NOMO-1 treated with DMSO at 0.1 percent for 48 hours (cell line): ENCODE measurements at regions not wholly inside any gene's neighbourhood (a gene's known extent, or its start where the extent isn't known, plus 50 kb on each side); places are given as distances from the start of the nearest gene placed in this dataset.
"Not testable (repeated sequence)": the region's sequence is repeated elsewhere in the genome, so short reads cannot be mapped to it uniquely, and the experiment has no call there.

Source experiments
- DNase-seq: peaks from one replicate; lab custom pipeline; 2025; ENCODE audit not compliant: unreplicated experiment; lab: John Stamatoyannopoulos, UW

DNA sequence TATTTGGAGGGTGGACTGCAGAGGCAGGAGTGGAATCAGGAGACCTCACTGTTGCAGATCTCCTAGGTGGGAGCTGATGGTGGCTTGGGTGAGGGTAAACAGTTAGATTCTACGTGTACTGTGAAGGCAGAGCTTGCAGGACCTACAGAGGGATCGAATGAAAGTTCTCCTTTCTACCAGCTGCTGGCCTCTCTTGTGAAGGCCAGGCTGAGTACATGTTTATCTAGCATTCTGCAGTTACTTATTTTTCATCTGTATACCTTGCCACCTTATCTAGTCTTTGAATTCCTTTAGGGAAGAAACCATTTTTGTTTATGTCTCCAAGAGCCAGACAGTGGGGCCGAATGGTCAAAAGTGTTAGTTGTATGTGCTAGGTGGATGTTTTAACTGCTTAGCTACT is 57.6 kb downstream of the PTTG1 start:
- no peak for DNase-seq

DNA sequence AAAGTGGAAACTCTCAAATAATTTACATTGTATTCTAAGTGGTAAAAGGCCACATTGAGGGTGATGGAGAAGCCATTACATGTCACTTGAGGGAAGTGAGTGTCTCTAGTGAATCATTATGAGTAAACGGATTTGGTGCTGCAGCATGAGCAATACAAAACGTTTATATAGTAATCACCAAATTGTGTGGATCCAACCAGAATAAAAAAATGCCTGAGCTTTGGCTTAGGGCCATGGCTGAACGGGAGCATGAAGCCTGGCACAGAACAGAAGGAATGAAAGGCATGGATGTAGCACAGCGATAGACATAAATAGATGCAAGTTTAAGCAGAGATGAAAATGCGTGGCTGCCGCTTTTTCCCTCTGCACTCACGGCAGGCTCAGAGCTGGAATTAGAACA is 58.3 kb downstream of the PTTG1 start:
- DNase-seq, result no peak

DNA sequence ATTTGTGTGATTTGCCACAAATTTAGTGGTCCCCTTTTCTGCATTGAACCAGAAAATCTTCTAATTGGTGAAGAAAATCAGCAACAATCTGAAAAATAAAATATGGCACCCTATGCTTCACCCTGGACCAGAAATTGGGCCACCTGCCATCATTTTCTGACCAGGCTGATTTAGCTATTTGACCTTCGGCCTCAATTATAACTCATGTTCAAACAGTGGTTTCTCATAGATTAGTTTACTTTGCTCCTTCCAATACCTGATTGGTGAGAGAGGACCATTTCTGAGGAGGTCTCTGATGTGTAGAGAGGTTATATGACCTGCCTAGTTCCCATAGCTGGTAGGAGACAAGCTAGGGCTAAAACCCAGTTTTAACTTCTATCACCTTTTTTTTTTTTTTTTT is 59.0 kb downstream of the PTTG1 start:
- DNase-seq, result no peak

DNA sequence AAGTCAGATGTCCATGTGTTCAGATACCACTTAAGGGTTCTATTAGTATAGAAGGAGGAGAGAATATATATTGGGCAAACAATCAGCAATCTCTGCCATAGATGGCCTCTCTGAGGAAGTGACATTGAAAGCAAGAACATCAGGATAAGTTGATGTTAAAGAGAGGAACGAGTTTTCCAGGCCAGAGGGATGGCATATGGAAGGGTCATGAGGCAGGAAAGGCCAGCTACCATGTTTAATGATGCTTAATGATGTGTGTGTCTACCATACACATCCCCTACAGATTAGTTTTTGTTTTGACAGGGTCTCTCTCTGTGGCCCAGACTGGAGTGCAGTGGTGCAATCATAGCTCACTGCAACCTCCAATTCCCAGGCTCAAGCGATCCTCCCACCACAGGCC is 63.0 kb downstream of the PTTG1 start:
- no peak for DNase-seq

DNA sequence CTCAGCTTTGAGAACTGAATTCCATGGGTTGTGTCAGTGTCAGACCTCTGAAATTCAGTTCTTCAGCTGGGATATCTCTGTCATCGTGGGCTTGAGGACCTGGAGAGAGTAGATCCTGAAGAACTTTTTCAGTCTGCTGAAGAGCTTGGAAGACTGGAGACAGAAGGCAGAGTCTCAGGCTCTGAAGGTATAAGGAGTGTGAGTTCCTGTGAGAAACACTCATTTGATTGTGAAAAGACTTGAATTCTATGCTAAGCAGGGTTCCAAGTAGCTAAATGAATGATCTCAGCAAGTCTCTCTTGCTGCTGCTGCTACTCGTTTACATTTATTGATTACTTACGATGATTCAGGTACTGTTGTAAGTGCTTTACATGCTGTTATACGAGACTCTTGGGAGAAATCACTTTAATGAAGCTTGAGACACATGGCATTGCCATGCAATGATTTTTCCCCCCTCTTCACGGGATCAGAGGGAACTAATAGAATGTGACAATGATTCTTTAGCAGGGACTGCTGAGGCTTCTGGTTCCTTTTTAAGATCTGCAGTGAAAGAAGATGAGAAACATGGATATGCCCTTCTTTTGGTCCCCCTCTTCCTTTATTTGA is 63.8 kb downstream of the PTTG1 start:
- DNase-seq, result no peak

DNA sequence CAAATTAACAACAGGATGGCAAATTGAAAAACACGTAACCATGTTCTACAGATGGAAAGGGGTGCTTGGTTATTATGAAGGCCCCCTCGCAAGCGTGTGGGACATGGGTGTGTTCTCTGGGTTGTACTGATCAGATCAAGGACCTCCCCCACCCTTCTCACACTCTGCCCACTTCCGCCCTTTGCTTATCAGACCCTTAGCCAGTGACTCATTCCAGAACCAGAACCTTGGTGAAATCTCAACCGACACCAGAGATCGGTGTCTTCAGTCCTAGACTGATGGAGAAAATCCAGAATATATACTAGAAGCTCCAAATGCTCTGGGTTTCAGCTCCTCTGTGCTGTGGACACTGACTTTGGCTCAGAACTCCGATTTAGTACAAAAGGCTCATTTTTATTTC is 64.9 kb downstream of the PTTG1 start:
- DNase-seq, result no peak

DNA sequence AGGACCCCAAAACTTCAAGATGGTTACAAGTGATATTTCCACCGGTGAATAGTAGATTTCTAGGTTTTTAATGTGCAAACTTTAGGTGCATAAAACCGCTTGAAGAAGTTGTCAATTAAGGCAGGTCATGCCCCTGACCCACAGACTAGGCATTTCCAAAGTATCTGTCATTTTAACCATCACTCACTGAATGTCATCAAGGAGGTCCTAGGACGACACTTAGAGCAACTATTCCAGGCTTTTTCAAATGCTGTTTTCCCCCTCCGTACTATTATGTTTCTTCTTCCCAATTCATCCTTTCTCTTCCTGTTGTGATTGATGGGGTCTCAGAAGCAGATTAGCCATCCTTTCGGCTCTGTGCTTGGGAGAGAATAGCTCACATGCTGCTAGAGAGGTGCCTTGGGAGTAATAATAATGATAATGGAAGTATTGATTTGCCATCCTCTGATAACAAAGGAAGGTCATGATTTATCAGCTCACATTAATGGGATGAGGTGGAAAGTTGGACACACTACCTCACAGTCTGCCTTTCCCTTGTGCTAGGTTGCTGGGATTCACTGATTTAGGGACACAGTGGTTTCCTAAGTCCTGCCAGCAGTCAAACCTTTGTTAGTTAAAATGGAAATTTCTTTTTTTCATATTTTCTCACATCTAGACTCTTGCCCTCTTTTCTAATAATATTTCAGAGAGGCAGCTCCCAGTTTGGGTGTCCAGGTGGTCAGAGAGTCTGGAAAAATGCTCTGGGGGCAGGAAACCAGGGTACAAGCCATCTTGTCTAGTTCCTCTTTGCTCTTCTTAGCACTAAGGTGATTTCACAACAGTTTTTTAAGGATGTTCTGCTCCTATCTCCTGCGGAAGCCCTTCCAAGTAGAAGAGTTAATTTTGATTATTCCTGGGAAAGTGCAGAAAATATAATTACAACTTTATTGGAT is 67.0 kb downstream of the PTTG1 start:
- DNase-seq, result peak; percentile 12

DNA sequence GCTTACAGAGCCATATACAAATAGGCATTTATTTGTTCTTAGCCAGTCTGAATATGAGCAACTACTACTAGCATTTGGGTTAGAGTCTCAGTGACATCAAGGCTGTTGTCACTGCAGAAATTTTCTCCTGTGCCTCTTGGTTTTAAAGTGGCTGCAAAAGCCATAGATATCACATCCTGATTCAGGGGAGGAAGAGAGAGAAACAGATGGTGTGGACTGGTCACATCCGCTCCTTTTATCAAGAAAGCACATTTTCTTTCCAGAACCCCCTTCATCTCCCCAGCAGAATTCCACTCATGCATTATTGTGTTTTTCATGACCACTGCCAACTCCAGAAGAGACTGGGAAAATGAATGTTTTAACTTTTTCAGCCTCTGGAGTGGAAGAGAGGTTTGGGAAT is 69.8 kb downstream of the PTTG1 start:
- no peak for DNase-seq

DNA sequence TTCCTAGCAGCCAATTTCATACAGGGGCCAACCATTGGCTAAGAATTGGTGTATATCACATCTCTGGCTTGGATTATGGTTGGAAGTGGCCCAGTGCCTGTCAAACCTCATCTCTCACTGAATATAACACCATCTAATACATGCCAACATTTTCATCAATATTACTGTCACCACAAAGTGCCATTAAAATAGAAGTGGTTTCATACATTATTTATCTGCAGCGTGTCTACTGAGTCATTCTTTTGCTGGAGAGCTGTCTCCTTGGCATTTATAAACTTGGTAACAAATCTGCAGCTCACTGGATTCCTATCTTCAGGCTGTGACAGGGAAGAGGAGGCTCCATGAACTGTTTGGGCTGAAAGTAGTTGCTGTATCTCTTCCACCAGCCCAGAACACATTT is 70.9 kb downstream of the PTTG1 start:
- DNase-seq, result no peak

DNA sequence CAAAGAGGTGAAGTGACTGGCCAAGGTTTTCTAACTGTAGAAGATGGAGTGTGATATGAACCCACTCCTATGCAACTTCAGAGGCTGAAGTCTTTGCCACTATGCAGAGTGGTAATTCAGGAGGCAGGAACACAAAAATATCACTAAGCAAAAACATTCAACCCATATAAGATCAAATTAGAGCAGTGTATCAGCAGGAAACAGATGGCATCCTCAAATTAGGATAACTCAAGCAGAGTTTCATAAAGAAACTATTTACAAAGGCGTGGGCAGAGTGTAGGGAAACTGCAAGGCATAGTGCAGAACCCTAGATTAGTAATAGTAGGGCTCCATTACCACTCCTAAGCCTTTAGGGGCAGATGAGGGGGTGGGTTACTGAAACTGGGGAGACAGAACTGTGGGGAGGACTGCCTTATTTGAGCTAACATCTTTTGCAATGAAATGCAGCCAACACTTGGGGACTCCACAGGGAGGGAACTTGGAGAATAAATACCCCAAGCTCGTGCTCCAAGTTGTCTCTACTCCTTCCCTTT is 72.2 kb downstream of the PTTG1 start:
- no peak for DNase-seq

DNA sequence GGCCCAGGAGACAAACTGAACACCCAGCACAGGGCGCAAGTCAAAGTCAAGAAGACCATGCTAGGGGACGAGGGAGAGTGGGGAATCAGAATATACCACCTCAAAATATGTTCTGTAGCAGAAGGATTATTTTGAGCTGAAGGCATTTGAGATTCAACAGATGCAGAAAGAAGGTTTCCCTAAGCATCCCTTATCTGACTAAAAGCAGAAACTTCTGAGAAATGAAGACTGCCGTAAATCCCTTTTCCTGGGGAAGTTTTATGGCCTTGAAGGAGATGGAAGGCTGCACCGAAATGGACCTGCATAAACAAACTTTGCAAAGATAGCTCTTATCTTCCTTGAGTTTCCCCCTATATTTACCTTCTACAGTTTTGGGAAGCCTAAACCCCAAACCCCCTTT is 72.8 kb downstream of the PTTG1 start:
- no peak for DNase-seq

DNA sequence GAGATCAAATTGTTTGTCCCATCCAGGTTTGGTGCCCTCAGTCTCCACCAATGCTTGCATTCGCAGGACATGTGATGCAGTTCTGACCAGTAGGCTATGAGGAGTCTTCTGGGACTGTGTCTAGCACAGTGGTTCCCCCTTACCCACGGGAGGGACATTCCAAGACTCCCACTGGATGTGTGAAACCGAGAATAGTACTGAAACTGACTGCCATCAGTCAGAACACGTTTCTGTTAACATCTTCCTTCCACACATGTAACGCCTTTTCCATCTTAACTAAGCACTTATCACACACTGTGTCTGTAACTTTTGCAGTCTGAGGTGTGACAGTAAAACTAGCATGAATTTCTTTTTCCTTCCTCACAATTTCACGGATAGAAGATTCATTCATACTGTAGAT is 74.7 kb downstream of the PTTG1 start:
- DNase-seq, result no peak

DNA sequence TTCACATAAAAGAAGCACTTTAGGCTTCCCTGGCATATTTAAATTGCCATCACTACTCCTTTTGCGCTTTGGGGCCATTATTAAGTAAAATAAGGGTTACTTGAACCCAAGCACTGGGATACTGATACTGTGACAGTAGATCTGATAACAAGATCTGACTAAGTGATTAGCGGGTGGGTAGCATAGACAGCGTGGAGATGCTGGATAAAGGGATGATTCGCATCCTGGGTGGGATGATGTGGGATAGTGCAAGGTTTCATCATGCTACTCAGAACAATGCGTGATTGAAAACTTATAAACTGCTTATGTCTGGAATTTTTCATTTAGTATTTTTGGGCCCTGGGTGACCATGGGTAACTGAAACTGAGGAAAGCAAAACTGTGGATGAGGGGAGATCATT is 75.1 kb downstream of the PTTG1 start:
- DNase-seq, result no peak

DNA sequence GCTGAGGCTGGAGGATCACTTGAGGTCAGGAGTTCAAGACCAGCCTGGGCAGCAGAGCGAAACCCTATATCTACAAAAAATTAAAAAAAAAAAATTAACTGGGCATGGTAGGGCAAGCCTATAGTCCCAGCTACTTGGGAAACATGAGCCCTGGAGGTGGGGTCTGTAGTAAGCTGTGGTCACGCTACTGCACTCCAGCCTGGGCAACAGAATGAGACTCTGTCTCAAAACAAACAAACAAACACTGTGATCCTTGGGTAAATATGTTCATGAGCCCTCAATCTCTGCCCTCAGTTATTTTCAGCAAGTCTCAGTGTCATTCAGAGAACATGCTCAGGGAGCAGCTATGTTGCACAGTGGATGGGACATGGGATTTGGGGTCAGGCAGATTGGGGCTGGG is 76.2 kb downstream of the PTTG1 start:
- no peak for DNase-seq

DNA sequence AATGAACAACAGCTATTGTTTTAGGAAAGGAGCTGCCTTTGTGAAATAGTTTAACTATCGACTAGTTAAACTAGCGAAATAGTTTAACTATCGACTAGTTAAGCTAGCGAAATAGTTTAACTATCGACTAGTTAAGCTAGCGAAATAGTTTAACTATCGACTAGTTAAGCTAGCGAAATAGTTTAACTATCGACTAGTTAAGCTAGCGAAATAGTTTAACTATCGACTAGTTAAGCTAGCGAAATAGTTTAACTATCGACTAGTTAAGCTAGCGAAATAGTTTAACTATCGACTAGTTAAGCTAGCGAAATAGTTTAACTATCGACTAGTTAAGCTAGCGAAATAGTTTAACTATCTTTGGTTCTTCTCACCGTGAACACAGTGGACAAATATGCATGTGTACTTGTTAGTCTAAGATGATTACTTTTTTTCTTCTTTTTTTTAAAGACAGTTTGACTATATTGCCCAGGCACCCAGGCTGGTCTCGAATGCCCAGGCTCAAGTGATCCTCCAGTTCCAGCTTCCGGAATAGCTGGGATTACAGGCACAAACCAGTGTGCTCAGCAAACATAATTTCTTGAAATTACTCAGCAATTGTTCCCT is 76.9 kb downstream of the PTTG1 start:
- DNase-seq, result not testable (repeated sequence)

DNA sequence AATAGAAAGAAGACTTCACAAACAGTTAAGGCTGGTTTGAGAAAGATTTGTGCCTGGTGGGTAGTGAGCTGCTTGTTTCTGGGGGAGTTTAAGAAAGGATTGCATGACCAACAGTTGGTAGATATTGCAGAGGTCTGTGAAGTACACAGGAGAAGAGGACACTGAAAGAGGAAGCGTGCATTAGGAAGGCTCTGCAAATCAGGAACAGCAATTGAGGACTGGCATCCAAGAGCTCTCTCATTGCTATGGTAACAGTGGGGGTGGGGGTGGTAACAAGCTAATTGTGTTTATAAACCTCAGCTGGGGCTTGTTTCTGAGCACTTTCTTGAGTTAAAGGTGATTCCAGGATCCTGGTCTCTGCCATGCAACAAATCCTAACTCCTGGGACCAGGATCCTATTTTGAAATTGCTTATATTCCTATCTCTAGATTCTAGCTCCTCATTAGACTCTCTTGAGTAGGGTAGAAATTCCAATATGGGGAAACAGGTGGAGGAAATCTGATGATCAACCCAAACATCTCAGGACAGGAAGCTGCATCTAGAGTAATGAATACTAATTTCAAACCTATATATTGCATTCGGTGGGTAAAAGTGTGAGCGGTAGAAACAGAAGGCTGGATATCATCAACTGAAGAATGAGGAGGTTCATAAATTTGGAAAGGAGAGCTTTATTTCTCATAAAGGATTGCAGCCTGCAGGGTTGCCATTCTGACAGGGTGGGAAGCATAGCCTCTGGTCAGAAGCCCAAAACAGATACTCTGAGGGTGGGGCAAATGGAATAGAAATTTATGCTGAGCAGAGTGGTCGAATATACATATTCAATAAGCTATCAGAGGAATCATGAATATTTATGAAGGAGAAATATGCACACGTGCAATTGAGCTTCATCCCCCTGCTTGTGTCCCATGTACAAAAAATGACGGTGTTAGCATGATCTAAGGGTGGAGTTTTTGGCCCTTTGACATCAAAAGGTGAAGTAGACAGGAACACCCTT is 79.4 kb downstream of the PTTG1 start:
- DNase-seq, result peak; percentile 94

DNA sequence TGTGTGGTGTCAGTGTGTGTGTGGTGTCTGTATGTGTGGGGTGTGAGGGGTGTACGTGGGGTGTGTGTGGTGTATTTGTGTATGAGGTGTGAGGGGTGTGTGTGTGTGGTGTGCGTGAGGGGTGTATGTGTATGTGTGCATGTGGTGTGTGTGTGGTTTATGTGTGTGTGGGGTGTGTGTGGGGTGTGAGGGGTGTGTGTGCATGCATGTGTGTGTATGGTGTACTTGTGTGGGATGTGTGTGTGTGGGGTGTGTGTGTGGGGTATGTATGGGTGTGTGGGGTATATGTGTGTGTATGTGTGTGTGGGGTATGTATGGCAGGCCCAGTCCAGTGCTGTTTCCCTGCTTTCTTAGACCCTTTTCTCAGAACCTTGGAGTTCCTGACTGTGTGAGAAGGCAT is 83.3 kb downstream of the PTTG1 start:
- DNase-seq, result no peak

DNA sequence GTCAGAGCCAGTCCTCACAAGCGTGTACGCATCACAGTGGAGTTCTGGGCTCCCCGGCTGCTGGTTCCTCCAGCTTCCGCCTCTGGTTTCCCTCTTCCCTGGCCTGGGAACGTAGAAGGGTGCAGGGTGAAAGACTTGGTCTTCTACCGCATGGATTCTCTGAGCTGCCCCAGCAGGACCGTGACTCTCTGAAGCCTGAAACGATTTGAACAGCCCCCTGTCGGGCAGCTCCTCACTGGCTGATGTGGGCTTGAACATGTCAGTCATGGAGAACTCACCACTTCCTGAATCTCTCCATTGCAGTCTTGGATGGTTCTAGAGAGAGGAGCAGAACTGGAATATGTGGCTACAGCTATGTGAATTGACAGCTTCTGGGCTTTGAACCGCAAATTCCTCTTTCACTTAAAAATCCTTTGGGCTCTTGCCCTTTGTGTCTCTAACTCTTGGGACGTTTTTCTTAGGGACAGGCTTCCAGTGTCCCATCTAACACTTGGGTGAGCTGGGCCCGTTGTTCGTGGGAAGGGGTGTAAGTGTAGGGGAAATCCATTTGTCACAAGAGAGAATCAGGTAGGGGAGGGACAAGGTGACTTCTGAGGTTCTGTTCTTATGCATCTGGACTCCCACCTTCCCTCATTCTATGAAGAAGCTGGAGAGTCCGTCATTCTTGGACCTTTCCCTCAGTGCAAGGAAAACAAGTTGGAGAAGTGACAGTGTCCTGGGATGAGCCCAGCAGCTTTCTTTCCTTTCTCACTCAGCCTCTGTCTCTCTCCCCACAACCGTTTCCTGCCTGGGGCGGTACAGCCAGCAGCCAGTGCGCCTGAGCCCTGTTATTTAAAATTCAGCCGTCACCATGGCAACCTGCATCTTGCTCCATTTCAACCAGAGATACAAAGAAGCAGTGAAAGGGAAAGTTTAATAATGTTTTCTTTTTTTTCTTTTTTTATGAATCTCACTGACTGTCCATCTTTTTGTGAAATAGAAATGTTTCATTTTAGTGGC is 84.7 kb downstream of the PTTG1 start:
- peak; percentile 5 for DNase-seq

DNA sequence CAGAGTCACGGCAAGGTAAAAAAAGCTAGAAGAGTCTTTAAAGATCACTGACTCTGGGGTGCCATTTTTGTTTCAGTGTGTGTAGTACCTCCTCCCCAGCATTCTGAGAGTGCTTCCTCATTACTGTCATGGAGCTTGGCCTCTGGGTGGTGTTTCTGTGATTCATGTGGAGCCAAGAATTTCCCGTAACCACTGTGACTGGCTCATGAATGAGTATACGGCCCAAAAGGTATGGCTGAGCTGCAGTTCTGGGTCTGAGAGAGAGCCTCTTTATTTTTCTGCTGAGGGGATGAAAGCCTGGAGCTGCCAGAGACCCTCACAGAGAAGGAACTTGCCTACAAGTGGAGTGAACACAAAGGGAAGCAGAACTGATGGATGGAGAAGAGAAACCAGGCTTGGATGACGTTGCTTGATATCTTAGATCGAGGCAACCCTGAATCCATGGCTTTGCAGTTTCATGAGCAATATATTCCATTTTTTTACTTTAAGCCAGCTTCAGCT is 85.6 kb downstream of the PTTG1 start:
- DNase-seq, result peak; percentile 42
